H9 (cell line): ENCODE measurements at regions not wholly inside any gene's neighbourhood (a gene's known extent, or its start where the extent isn't known, plus 50 kb on each side); places are given as distances from the start of the nearest gene placed in this dataset.

Source experiments
- DNase-seq: peaks from one replicate; pipeline ENCODE4 v3.0.0-alpha.2; 2017
- H2AFZ ChIP-seq: one replicate; pipeline ENCODE4 v1.6.1; 2013; ENCODE audit warnings: mild to moderate bottlenecking, low read length, control low read depth, moderate library complexity
- H2AK5ac ChIP-seq: 2 replicates; pipeline ENCODE4 v1.6.1; 2013; ENCODE audit warnings: low read length, control low read depth, mixed read lengths; ENCODE audit not compliant: insufficient read length
- H2BK120ac ChIP-seq: one replicate; pipeline ENCODE4 v1.6.1; 2013; ENCODE audit warnings: low read depth, mild to moderate bottlenecking, low read length, control low read depth, inconsistent platforms; ENCODE audit not compliant: poor library complexity, severe bottlenecking
- H2BK12ac ChIP-seq: 2 replicates; pipeline ENCODE4 v1.6.1; 2013; ENCODE audit warnings: low read length, control low read depth, mixed read lengths, low read depth; ENCODE audit not compliant: insufficient read length
- H2BK15ac ChIP-seq: 2 replicates; pipeline ENCODE4 v1.6.1; 2013; ENCODE audit warnings: low read depth, low read length, control low read depth
- H2BK20ac ChIP-seq: one replicate; pipeline ENCODE4 v1.6.1; 2013; ENCODE audit warnings: low read depth, mild to moderate bottlenecking, low read length, control low read depth, inconsistent platforms; ENCODE audit not compliant: poor library complexity, severe bottlenecking
- H2BK5ac ChIP-seq: 2 replicates; pipeline ENCODE4 v1.6.1; 2013; ENCODE audit warnings: low read length, control low read depth, mixed read lengths; ENCODE audit not compliant: insufficient read length
- H3K14ac ChIP-seq: 2 replicates; pipeline ENCODE4 v1.6.1; 2013; ENCODE audit warnings: low read length, control low read depth; ENCODE audit not compliant: insufficient read depth
- H3K18ac ChIP-seq: 2 replicates; pipeline ENCODE4 v1.6.1; 2013; ENCODE audit warnings: low read depth, mild to moderate bottlenecking, mixed read lengths, low read length, control low read depth; ENCODE audit not compliant: insufficient read length
- H3K23ac ChIP-seq: 2 replicates; pipeline ENCODE4 v1.6.1; 2013; ENCODE audit warnings: low read length, control low read depth, mixed read lengths, low read depth; ENCODE audit not compliant: insufficient read length
- H3K23me2 ChIP-seq: 2 replicates; pipeline ENCODE4 v1.6.1; 2013; ENCODE audit warnings: low read depth, mild to moderate bottlenecking, mixed read lengths, low read length, control low read depth; ENCODE audit not compliant: insufficient read length, poor library complexity, severe bottlenecking
- H3K27ac ChIP-seq: 2 replicates; pipeline ENCODE4 v1.5.1; 2013; ENCODE audit warnings: low read length, control low read depth, mixed read lengths, low read depth; ENCODE audit not compliant: insufficient read length
- H3K27me3 ChIP-seq: 2 replicates; pipeline ENCODE4 v1.6.1; 2013; ENCODE audit warnings: low read length, control low read depth, inconsistent platforms; ENCODE audit not compliant: insufficient read depth
- H3K4ac ChIP-seq: 2 replicates; pipeline ENCODE4 v1.6.1; 2013; ENCODE audit warnings: low read depth, mild to moderate bottlenecking, control low read depth, inconsistent platforms, low read length, moderate library complexity
- H3K4me1 ChIP-seq: 2 replicates; pipeline ENCODE4 v1.6.1; 2013; ENCODE audit warnings: low read length, control low read depth, inconsistent platforms; ENCODE audit not compliant: insufficient read depth
- H3K4me2 ChIP-seq: 2 replicates; pipeline ENCODE4 v1.6.1; 2013; ENCODE audit warnings: low read length, control low read depth, mixed read lengths; ENCODE audit not compliant: insufficient read length, insufficient read depth
- H3K56ac ChIP-seq: 2 replicates; pipeline ENCODE4 v1.6.1; 2013; ENCODE audit warnings: low read depth, mild to moderate bottlenecking, mixed read lengths, low read length, control low read depth; ENCODE audit not compliant: insufficient read length
- H3K79me1 ChIP-seq: 2 replicates; pipeline ENCODE4 v1.6.1; 2013; ENCODE audit warnings: low read depth, mild to moderate bottlenecking, moderate library complexity, low read length, control low read depth, inconsistent platforms; ENCODE audit not compliant: insufficient read depth, poor library complexity, severe bottlenecking
- H3K79me2 ChIP-seq: 2 replicates; pipeline ENCODE4 v1.6.1; 2013; ENCODE audit warnings: low read length, control low read depth, inconsistent platforms; ENCODE audit not compliant: insufficient read depth
- H3K9ac ChIP-seq: 2 replicates; pipeline ENCODE4 v1.6.1; 2013; ENCODE audit warnings: low read length, control low read depth, mixed read lengths; ENCODE audit not compliant: insufficient read length; ENCODE audit errors: extremely low read depth
- H3K9me3 ChIP-seq: one replicate; pipeline ENCODE4 v1.6.1; 2013; ENCODE audit warnings: low read depth, low read length, inconsistent platforms; ENCODE audit not compliant: control insufficient read depth
- H3T11ph ChIP-seq: one replicate; pipeline ENCODE4 v1.6.1; 2013; ENCODE audit warnings: mild to moderate bottlenecking, low read length, control low read depth, inconsistent platforms
- H4K20me1 ChIP-seq: one replicate; pipeline ENCODE4 v1.6.1; 2013; ENCODE audit not compliant: control insufficient read depth, insufficient read length, insufficient read depth
- H4K5ac ChIP-seq: 2 replicates; pipeline ENCODE4 v1.6.1; 2013; ENCODE audit warnings: low read depth, mild to moderate bottlenecking, mixed read lengths, low read length, control low read depth; ENCODE audit not compliant: insufficient read length
- H4K8ac ChIP-seq: replicated peaks from 2 replicates; pipeline ENCODE4 v1.6.1; 2013; ENCODE audit warnings: low read length, control low read depth, mixed read lengths, low read depth; ENCODE audit not compliant: insufficient read length
- H4K91ac ChIP-seq: 2 replicates; pipeline ENCODE4 v1.6.1; 2013; ENCODE audit warnings: low read depth, mild to moderate bottlenecking, moderate library complexity, mixed read lengths, low read length, control low read depth; ENCODE audit not compliant: insufficient read length
- H3K27ac Mint-ChIP-seq, 3 experiments: 2 replicates in 2 of 3; 3 replicates in 1 of 3; pipeline ENCODE4 v1.8.0; 2020 to 2021; ENCODE audit warnings: mixed read lengths in 3 of 3, mild to moderate bottlenecking in 1 of 3, moderate library complexity in 1 of 3
- H3K27me3 Mint-ChIP-seq: 2 replicates; pipeline ENCODE4 v1.8.0; 2021; ENCODE audit warnings: low read depth, mild to moderate bottlenecking, moderate library complexity, mixed read lengths
- H3K36me3 Mint-ChIP-seq, 3 experiments: 2 replicates in 2 of 3; 3 replicates in 1 of 3; pipeline ENCODE4 v1.8.0; 2020 to 2021; ENCODE audit warnings: low read depth in 3 of 3, mixed read lengths in 3 of 3; ENCODE audit not compliant: insufficient read depth in 1 of 3
- H3K4me1 Mint-ChIP-seq, 2 experiments: 2 replicates each; pipeline ENCODE4 v1.8.0; 2020; ENCODE audit warnings: mixed read lengths in 2 of 2
- H3K4me3 Mint-ChIP-seq, 2 experiments: 2 replicates in 1 of 2; 3 replicates in 1 of 2; pipeline ENCODE4 v1.8.0; 2020 to 2021; ENCODE audit warnings: mild to moderate bottlenecking in 2 of 2, mixed read lengths in 2 of 2, moderate library complexity in 1 of 2
- H3K9me3 Mint-ChIP-seq, 2 experiments: 2 replicates in 1 of 2; 3 replicates in 1 of 2; pipeline ENCODE4 v1.8.0; 2020; ENCODE audit warnings: mild to moderate bottlenecking in 2 of 2, mixed read lengths in 2 of 2, moderate library complexity in 1 of 2
- CTCF ChIP-seq: fragments of 200-600 bp; sonication (generic); conservative IDR thresholded peaks from 3 replicates; pipeline ENCODE4 v1.8.0; 2021; ENCODE audit warnings: antibody characterized with exemption, mild to moderate bottlenecking
- WGBS: extraction: QIAGEN DNeasy Blood & Tissue Kit; methylation state at CpG from one replicate; pipeline ENCODE4 v1.1.7; 2013; ENCODE audit warnings: missing lambda C conversion rate, low lambda C conversion rate, mixed read lengths; ENCODE audit not compliant: insufficient read length; ENCODE audit errors: extremely low coverage; 5-methylcytosine and 5-hydroxymethylcytosine counted together

GRCh38 chr2:58805126-58805525 is 564.0 kb upstream of the FANCL start:
- no peaks in the 10 kb centered on the region for H3K27me3 Mint-ChIP-seq
- H4K91ac ChIP-seq: no peak overlapping the region
- WGBS: no CpG with 5 or more reads among the region's 1 CpG
- H4K5ac ChIP-seq: no peak overlapping the region
- no peak overlapping the region for H3T11ph ChIP-seq
- no peak for DNase-seq
- H3K23ac ChIP-seq: no peak overlapping the region
- H2BK20ac ChIP-seq: no peak overlapping the region
- no peaks in the 10 kb centered on the region for H3K79me2 ChIP-seq
- H3K56ac ChIP-seq: no peak overlapping the region
- H4K8ac ChIP-seq: no peak overlapping the region
- H3K27ac ChIP-seq: no peak overlapping the region
- no peak overlapping the region for H3K18ac ChIP-seq
- H3K79me1 ChIP-seq: no peaks in the 10 kb centered on the region
- H3K9ac ChIP-seq: no peak overlapping the region
- H3K27ac Mint-ChIP-seq: no peak overlapping the region
- no peak overlapping the region for H2AFZ ChIP-seq
- H2AK5ac ChIP-seq: no peak overlapping the region
- H3K9me3 ChIP-seq: no peaks in the 10 kb centered on the region
- H3K4me3 Mint-ChIP-seq: no peak overlapping the region
- H3K23me2 ChIP-seq: no peaks in the 10 kb centered on the region
- no peak overlapping the region for H2BK120ac ChIP-seq
- H3K4me1 ChIP-seq: peaks cover 3% of the 10 kb centered on the region; the same call in 1 of the 2 replicates
- no peak overlapping the region for H3K4me2 ChIP-seq
- no peak overlapping the region for H2BK5ac ChIP-seq
- H3K9me3 Mint-ChIP-seq: no peaks in the 10 kb centered on the region
- no peak overlapping the region for H3K14ac ChIP-seq
- no peaks in the 10 kb centered on the region for H3K36me3 Mint-ChIP-seq
- H3K4me1 Mint-ChIP-seq: peaks cover 9 to 10% of the 10 kb centered on the region in 2 experiments
- H3K4ac ChIP-seq: no peak overlapping the region
- H4K20me1 ChIP-seq: no peaks in the 10 kb centered on the region
- no peak overlapping the region for H2BK15ac ChIP-seq
- TF ChIP-seq CTCF: no peak
- H3K27me3 ChIP-seq: no peaks in the 10 kb centered on the region
- no peak overlapping the region for H2BK12ac ChIP-seq
